SHP77 treated with DMSO at 0.1 percent for 48 hours (cell line): ENCODE measurements at regions not wholly inside any gene's neighbourhood (a gene's known extent, or its start where the extent isn't known, plus 50 kb on each side); places are given as distances from the start of the nearest gene placed in this dataset.

Experiments
- DNase-seq: peaks from one replicate; lab custom pipeline; 2025; lab: John Stamatoyannopoulos, UW

- no peak for DNase-seq
Measured at GRCh38 chr10:81784111-81784597, 90.8 kb upstream of the NRG3 start.

GRCh38 chr10:81792729-81793128, 82.3 kb upstream of the NRG3 start:
- DNase-seq = no peak

GRCh38 chr10:81806842-81807241, 68.2 kb upstream of the NRG3 start:
- DNase-seq = no peak

GRCh38 chr10:81814842-81815241, 60.2 kb upstream of the NRG3 start:
- no peak for DNase-seq

GRCh38 chr10:81817596-81818170, 57.3 kb upstream of the NRG3 start:
- no peak for DNase-seq

- DNase-seq = no peak
Measured at GRCh38 chr10:81820418-81820817, 54.6 kb upstream of the NRG3 start.
